ENCODE measurements at regions not wholly inside any gene's neighbourhood (a gene's known extent, or its start where the extent isn't known, plus 50 kb on each side); places are given as distances from the start of the nearest gene placed in this dataset.

- TF ChIP-seq CTCF (optimal IDR thresholded peaks at IDR 0.05 in 1 of 3, IDR thresholded peaks at IDR 0.05 in 1 of 3, conservative IDR thresholded peaks at IDR 0.05 in 1 of 3; ENCODE audit: extremely low read depth in 1 of 3, insufficient read depth in 2 of 3, low read length in 3 of 3) = no peak
- no peak for TF ChIP-seq EZH2 (IDR thresholded peaks at IDR 0.05; ENCODE audit: low read length)
These were observed 161.2 kb downstream of the FOXO1 start for GRCh38 chr13:40505196-40505595.

All from keratinocyte (primary cell).